ENCODE measurements at regions not wholly inside any gene's neighbourhood (a gene's known extent, or its start where the extent isn't known, plus 50 kb on each side); places are given as distances from the start of the nearest gene placed in this dataset.

DNA sequence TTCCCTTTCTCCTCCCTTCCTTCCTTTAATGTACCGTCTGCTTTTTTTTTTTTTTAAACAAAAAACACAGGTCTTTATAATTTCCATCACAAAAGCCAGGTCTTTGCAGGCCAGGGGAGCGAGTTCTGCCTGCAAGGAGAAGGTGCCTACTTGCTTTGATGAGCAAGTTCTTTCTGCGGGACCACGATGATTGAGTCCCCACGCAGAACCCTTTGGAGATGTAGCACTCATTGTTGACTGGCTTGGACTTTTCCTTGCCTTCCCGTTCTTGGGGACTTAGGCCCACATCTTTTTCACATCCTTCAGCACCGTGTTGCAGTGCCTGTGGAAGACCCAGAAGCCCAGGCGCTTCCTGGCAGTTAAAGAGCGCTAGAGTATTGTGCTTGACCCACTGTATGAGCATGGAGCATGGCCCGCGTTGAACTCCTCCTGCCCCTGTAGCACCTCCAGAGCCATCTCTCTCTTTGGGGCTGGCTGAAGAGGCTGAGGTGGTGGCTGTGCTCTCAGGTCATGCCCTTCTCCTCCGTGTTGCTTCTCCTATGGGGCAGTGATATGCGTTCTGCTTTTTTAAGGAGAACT lies 177.6 kb downstream of the EXOC5 start:
- TF ChIP-seq, protein P1, sequence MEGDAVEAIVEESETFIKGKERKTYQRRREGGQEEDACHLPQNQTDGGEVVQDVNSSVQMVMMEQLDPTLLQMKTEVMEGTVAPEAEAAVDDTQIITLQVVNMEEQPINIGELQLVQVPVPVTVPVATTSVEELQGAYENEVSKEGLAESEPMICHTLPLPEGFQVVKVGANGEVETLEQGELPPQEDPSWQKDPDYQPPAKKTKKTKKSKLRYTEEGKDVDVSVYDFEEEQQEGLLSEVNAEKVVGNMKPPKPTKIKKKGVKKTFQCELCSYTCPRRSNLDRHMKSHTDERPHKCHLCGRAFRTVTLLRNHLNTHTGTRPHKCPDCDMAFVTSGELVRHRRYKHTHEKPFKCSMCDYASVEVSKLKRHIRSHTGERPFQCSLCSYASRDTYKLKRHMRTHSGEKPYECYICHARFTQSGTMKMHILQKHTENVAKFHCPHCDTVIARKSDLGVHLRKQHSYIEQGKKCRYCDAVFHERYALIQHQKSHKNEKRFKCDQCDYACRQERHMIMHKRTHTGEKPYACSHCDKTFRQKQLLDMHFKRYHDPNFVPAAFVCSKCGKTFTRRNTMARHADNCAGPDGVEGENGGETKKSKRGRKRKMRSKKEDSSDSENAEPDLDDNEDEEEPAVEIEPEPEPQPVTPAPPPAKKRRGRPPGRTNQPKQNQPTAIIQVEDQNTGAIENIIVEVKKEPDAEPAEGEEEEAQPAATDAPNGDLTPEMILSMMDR (IDR thresholded peaks at IDR 0.05), result no peak
- TF ChIP-seq POLR2A (IDR thresholded peaks at IDR 0.05) (no peak), POLR2AphosphoS5 (IDR thresholded peaks at IDR 0.05) (no peak), EP300 (IDR thresholded peaks at IDR 0.05) (no peak)
- 69% methylated on average over 9 of the region's 13 CpGs for WGBS
- Histone ChIP-seq H3K4me1 (no peaks in the 10 kb centered on the region), H3K27me3 (no peaks in the 10 kb centered on the region), H3K4me3 (no peak overlapping the region), H3K9me3 (no peaks in the 10 kb centered on the region), H3K27ac (no peak overlapping the region), H3K36me3 (no peaks in the 10 kb centered on the region)
- no peak for DNase-seq (ENCODE audit: low spot score in 2 of 2)

DNA sequence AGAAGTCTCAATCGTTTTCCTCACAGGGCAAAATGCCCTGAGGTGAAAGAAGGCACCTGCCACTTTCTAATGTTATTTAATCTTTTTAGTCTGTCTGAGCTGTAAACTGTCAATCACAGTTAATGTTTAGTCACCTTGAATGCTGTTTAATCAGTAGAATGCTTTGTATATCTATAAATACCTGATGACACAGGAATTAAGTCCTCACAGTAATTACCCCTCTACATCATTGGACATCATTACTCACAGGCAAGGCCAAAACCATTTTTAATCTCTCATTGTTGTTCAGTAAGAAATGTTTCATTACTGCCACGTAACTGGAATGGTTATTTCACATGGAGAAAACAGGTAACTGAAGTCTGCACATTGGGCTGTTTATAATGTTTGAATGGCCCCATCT lies 178.8 kb downstream of the EXOC5 start:
- Histone ChIP-seq H3K4me3 (no peak overlapping the region), H3K27me3 (no peaks in the 10 kb centered on the region), H3K27ac (no peak overlapping the region), H3K9me3 (no peaks in the 10 kb centered on the region), H3K36me3 (no peaks in the 10 kb centered on the region), H3K4me1 (no peaks in the 10 kb centered on the region)
- TF ChIP-seq POLR2AphosphoS5 (IDR thresholded peaks at IDR 0.05), result no peak
- no peak for TF ChIP-seq EP300 (IDR thresholded peaks at IDR 0.05)
- TF ChIP-seq POLR2A (IDR thresholded peaks at IDR 0.05), result no peak
- TF ChIP-seq, protein P1 (IDR thresholded peaks at IDR 0.05), result no peak
- WGBS, result 32% methylated on average over 2 of the region's 2 CpGs
- no peak for DNase-seq (ENCODE audit: low spot score in 2 of 2)

DNA sequence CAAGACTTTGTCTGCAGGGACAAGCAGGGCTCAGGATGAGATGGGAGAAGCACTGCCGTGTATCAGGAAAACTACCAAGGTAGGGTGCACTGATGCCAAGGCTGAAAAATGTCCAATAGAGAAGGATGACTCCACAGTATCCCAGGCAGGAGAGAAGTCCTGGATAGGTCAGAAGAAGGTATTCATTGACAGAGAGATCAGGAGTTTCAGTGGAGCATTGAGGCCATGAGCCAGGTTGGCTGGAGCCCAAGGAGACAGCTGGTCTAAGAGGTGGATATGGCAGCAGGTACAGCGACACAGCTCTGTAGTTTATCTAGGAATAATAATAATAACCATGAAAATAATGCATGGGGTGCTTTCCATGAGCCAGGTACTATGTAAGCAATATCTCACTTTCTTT lies 180.9 kb downstream of the EXOC5 start:
- Histone ChIP-seq H3K4me1 (no peaks in the 10 kb centered on the region), H3K4me3 (no peak overlapping the region), H3K9me3 (no peaks in the 10 kb centered on the region), H3K36me3 (no peaks in the 10 kb centered on the region), H3K27me3 (no peaks in the 10 kb centered on the region), H3K27ac (no peak overlapping the region)
- 77% methylated on average over 2 of the region's 2 CpGs for WGBS
- no peak for DNase-seq (ENCODE audit: low spot score in 2 of 2)
- TF ChIP-seq EP300 (IDR thresholded peaks at IDR 0.05), result no peak
- no peak for TF ChIP-seq POLR2A (IDR thresholded peaks at IDR 0.05)
- TF ChIP-seq, protein P1 (IDR thresholded peaks at IDR 0.05), result no peak
- TF ChIP-seq POLR2AphosphoS5 (IDR thresholded peaks at IDR 0.05), result no peak

DNA sequence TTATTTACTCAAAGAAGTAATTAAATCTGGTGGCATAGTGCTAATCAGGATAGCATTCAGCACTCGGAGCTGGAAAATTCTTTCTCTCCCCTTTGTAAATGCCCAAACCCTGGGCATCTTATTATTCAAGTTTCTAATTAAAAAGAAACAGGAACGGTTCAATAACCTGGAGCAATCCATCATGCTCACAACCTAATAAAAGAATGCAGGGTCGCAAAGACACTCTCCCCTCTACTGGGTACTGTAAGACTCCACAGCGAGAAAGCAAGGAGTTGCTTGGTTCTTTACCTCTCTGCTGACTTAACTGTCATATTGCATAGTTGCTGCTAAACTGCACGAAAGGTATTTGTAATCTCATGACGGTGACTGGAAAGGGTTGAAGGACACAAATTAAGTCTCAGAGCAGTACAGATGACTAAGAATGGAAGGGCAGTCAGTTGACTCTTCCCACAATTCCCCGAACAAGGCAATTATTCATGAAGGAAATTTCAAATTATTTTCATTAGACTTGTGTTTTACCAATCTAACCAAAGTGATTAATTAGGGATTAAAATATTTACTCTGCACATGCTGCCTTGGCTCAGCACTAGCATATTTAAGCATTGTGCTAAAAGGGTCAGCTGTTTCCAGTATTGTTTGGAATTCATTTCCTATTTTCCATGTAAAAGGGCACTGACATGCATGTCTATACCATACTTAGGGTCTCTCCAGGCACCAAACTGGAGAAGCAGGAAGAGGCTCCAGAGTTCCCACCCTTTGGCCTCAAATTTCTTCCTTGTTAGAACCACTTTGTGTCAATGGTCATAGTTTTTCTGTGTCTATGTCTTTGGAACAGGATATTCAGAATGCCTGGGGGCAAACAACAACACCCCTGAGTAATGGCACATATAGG lies 182.2 kb downstream of the EXOC5 start:
- H3K9me3 ChIP-seq, result no peaks in the 10 kb centered on the region
- no peak overlapping the region for H3K27ac ChIP-seq
- no peaks in the 10 kb centered on the region for H3K27me3 ChIP-seq
- no peak for TF ChIP-seq EP300 (IDR thresholded peaks at IDR 0.05)
- TF ChIP-seq POLR2AphosphoS5 (IDR thresholded peaks at IDR 0.05), result no peak
- TF ChIP-seq, protein P1 (IDR thresholded peaks at IDR 0.05), result no peak
- TF ChIP-seq POLR2A (IDR thresholded peaks at IDR 0.05), result no peak
- 71% methylated on average over 7 of the region's 7 CpGs for whole genome bisulfite sequencing
- no peaks in the 10 kb centered on the region for H3K36me3 ChIP-seq
- no peaks in the 10 kb centered on the region for H3K4me1 ChIP-seq
- no peak overlapping the region for H3K4me3 ChIP-seq
- DNase-seq (ENCODE audit: low spot score in 2 of 2), result no peak

DNA sequence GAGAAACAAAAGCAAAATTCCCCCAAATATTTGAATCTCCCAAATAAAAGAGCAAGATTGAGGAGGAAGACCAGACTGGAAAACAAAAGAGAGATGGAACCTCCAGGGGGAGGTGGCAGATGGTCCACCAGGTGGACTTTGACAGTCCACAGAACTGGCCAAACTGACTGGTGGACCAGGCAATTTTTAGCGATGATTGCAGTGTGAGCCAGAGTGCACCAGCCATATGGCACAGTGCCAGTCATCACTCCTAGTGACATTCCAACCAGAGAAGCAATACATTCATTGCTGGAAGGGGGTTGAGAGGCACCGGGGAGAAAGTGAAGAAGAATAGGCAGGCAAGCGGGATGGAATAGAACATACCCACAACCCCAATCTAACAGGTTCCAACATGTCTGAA lies 182.9 kb downstream of the EXOC5 start:
- Histone ChIP-seq H3K36me3 (no peaks in the 10 kb centered on the region), H3K4me3 (no peak overlapping the region), H3K27me3 (no peaks in the 10 kb centered on the region), H3K9me3 (no peaks in the 10 kb centered on the region), H3K27ac (no peak overlapping the region), H3K4me1 (no peaks in the 10 kb centered on the region)
- DNase-seq (ENCODE audit: low spot score in 2 of 2), result no peak
- 57% methylated on average over 3 of the region's 3 CpGs for WGBS
- TF ChIP-seq POLR2A (IDR thresholded peaks at IDR 0.05), result no peak
- TF ChIP-seq, protein P1 (IDR thresholded peaks at IDR 0.05), result no peak
- no peak for TF ChIP-seq POLR2AphosphoS5 (IDR thresholded peaks at IDR 0.05)
- TF ChIP-seq EP300 (IDR thresholded peaks at IDR 0.05), result no peak

Measured in suprapubic skin (tissue), 4 donors.